A549 (cell line): ENCODE measurements at regions not wholly inside any gene's neighbourhood (a gene's known extent, or its start where the extent isn't known, plus 50 kb on each side); places are given as distances from the start of the nearest gene placed in this dataset.
A peak's percentile ranks its signal among the peaks of the same experiment; 100 is the strongest.

Source experiments
- ATAC-seq, 2 experiments: fragments of 200-7000 bp in 1 of 2; fragments of >200 bp in 1 of 2; cut with Nextera tagmentation in 1 of 2; cut with Tn5 transposase in 1 of 2; 3 replicates each; pipeline versions ENCODE4 v1.8.0 to v1.9.1; 2018 to 2020; ENCODE audit warnings: mild to moderate bottlenecking in 1 of 2, moderate library complexity in 1 of 2
- CTCF ChIA-PET: fragments of 300-600 bp; sonication (Branson Sonifier 250); formaldehyde crosslinking; extraction: SDS; loops from one replicate; lab custom pipeline; 2021; ENCODE audit warnings: antibody characterized with exemption, inconsistent platforms; lab: Yijun Ruan, JAX
- POLR2A ChIA-PET: fragments of 350-600 bp; formaldehyde crosslinking; extraction: SDS; loops from one replicate; lab custom pipeline; 2021; ENCODE audit warnings: antibody characterized with exemption, inconsistent platforms; lab: Yijun Ruan, JAX
- DNase-seq, 2 experiments: peaks; one replicate each; pipeline versions ENCODE4 v3.0.0 to v3.0.0-alpha.2; 2011 to 2016; ENCODE audit warnings: low read depth in 1 of 2, low spot score in 1 of 2
- FAIRE-seq: peaks from 2 replicates; lab custom pipeline; 2011; peaks lifted over from hg19 to GRCh38; lab: Jason Lieb, UNC
- H3K27ac ChIP-seq, 2 experiments: fragments of >200 bp; sonication (Bioruptor Twin); formaldehyde crosslinking; 3 replicates each; pipeline ENCODE4 v1.5.1; 2016 to 2017
- H3K4me1 ChIP-seq: fragments of >200 bp; sonication (Bioruptor Twin); formaldehyde crosslinking; 3 replicates; pipeline ENCODE4 v1.6.1; 2016
- H3K4me2 ChIP-seq: fragments of >200 bp; sonication (Bioruptor Twin); formaldehyde crosslinking; 3 replicates; pipeline ENCODE4 v1.6.1; 2016
- H3K4me3 ChIP-seq: fragments of >200 bp; sonication (Bioruptor Twin); formaldehyde crosslinking; 3 replicates; pipeline ENCODE4 v1.5.1; 2016
- H3K9me3 ChIP-seq: fragments of >200 bp; sonication (Bioruptor Twin); formaldehyde crosslinking; 3 replicates; pipeline ENCODE4 v1.6.1; 2016
- BHLHE40 ChIP-seq: IDR thresholded peaks from 2 replicates; pipeline ENCODE4 v1.6.1; 2012; ENCODE audit warnings: low read depth, low read length, inconsistent platforms
- ESRRA ChIP-seq: fragments of 150-350 bp; IDR thresholded peaks from 2 replicates; pipeline ENCODE4 v1.6.1; 2014; ENCODE audit warnings: mild to moderate bottlenecking, low read length, borderline replicate concordance
- FOSB ChIP-seq: fragments of 250-450 bp; sonication (Bioruptor Pico); IDR thresholded peaks from 2 replicates; pipeline ENCODE4 v1.5.0; 2020; ENCODE audit warnings: mild to moderate bottlenecking, moderate library complexity
- FOSL2 ChIP-seq, 2 experiments: fragments of 450-650 bp in 1 of 2; fragments of >200 bp in 1 of 2; sonication (Bioruptor Twin) in 1 of 2; formaldehyde crosslinking; IDR thresholded peaks; 2 replicates each; pipeline versions ENCODE4 v1.5.0 to v1.6.1; 2016 to 2020; ENCODE audit warnings: mild to moderate bottlenecking in 1 of 2, moderate library complexity in 1 of 2
- HDAC2 ChIP-seq: fragments of 200-600 bp; sonication (generic); IDR thresholded peaks from 2 replicates; pipeline ENCODE4 v1.6.1; 2016
- HOXA7 ChIP-seq: fragments of 250-450 bp; sonication (Bioruptor Pico); IDR thresholded peaks from 2 replicates; pipeline ENCODE4 v1.5.0; 2020; ENCODE audit warnings: mild to moderate bottlenecking, moderate library complexity
- HOXB13 ChIP-seq: fragments of 250-450 bp; sonication (Bioruptor Pico); IDR thresholded peaks from 2 replicates; pipeline ENCODE4 v1.5.0; 2020; ENCODE audit warnings: low read depth, mild to moderate bottlenecking, moderate library complexity
- KDM1A ChIP-seq: fragments of 200-600 bp; sonication (generic); IDR thresholded peaks from 2 replicates; pipeline ENCODE4 v1.6.1; 2016; ENCODE audit warnings: low read depth, mild to moderate bottlenecking
- KDM5A ChIP-seq: fragments of 200-600 bp; sonication (generic); IDR thresholded peaks from 2 replicates; pipeline ENCODE4 v1.6.1; 2016; ENCODE audit warnings: antibody characterized with exemption, mild to moderate bottlenecking
- NPAS2 ChIP-seq: fragments of 250-450 bp; sonication (Bioruptor Pico); IDR thresholded peaks from 2 replicates; pipeline ENCODE4 v1.8.0; 2022; ENCODE audit warnings: mild to moderate bottlenecking, moderate library complexity, borderline replicate concordance
- POLR2A ChIP-seq: IDR thresholded peaks from 2 replicates; pipeline ENCODE4 v1.6.1; 2012; ENCODE audit warnings: mild to moderate bottlenecking, low read length
- RAD21 ChIP-seq, 2 experiments: fragments of >200 bp in 1 of 2; sonication (Bioruptor Twin) in 1 of 2; formaldehyde crosslinking in 1 of 2; IDR thresholded peaks in 1 of 2; conservative IDR thresholded peaks in 1 of 2; 2 replicates in 1 of 2; 3 replicates in 1 of 2; pipeline ENCODE4 v1.6.1; 2012 to 2018; ENCODE audit warnings: inconsistent platforms in 1 of 2
- RARB ChIP-seq: fragments of 250-450 bp; sonication (Bioruptor Pico); IDR thresholded peaks from 2 replicates; pipeline ENCODE4 v1.8.0; 2021; ENCODE audit warnings: mild to moderate bottlenecking, moderate library complexity
- ZNF302 ChIP-seq: fragments of 250-450 bp; sonication (Bioruptor Pico); IDR thresholded peaks from 2 replicates; pipeline ENCODE4 v1.9.0; 2021; ENCODE audit warnings: inconsistent platforms, mild to moderate bottlenecking, moderate library complexity
- WGBS: methylation state at CpG from one replicate; pipeline ENCODE4 v1.1.6; 2017; ENCODE audit errors: missing lambda C conversion rate; 5-methylcytosine and 5-hydroxymethylcytosine counted together
- TF ChIP-seq, protein P1 (sequence below): fragments of >200 bp; sonication (Bioruptor Twin); formaldehyde crosslinking; IDR thresholded peaks from 3 replicates; pipeline ENCODE4 v1.5.1; 2016
- TF ChIP-seq, protein P2 (sequence below): IDR thresholded peaks from 2 replicates; pipeline ENCODE4 v1.6.1; 2012
- TF ChIP-seq, protein P3 (sequence below): fragments of >200 bp; sonication (Bioruptor Twin); formaldehyde crosslinking; IDR thresholded peaks from 3 replicates; pipeline ENCODE4 v1.6.1; 2016

DNA sequence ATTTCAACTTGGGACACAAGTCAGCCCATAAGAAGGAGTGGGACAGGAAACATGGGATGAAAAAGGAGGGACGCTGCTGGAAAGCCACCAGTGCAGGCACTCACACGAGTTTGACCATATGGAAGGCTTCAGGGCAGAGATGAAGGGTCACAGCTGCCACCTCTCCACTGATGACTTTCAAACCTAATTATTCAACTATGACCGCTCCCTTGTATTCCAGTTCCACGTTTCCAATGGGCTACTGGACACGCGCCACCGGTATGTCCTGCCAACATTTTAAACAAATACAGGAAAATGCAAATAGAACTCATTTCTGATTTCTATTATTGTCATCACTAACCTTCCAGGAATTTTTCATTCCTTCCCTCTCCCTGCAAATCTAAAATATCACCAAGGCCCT, 134.7 kb downstream of the SLC1A3 start:
- no peak for FAIRE-seq
- no peak for ATAC-seq
- no peak for DNase-seq
- POLR2A ChIA-PET: no interaction called here
- Histone ChIP-seq H3K4me1 (0 out of 3 replicates have a peak, but pooled peaks cover 4% of the 10 kb centered on the region), H3K4me2 (no peak overlapping the region), H3K9me3 (no peaks in the 10 kb centered on the region), H3K4me3 (no peak overlapping the region), H3K27ac (no peak overlapping the region)
- WGBS: 72% methylated on average over 7 of the region's 7 CpGs
- TF ChIP-seq, protein P1, sequence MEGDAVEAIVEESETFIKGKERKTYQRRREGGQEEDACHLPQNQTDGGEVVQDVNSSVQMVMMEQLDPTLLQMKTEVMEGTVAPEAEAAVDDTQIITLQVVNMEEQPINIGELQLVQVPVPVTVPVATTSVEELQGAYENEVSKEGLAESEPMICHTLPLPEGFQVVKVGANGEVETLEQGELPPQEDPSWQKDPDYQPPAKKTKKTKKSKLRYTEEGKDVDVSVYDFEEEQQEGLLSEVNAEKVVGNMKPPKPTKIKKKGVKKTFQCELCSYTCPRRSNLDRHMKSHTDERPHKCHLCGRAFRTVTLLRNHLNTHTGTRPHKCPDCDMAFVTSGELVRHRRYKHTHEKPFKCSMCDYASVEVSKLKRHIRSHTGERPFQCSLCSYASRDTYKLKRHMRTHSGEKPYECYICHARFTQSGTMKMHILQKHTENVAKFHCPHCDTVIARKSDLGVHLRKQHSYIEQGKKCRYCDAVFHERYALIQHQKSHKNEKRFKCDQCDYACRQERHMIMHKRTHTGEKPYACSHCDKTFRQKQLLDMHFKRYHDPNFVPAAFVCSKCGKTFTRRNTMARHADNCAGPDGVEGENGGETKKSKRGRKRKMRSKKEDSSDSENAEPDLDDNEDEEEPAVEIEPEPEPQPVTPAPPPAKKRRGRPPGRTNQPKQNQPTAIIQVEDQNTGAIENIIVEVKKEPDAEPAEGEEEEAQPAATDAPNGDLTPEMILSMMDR: no peak
- no peak for TF ChIP-seq FOSB
- no peak for TF ChIP-seq HOXA7 (CRISPR knock-in tag)
- no peak for TF ChIP-seq KDM5A
- no peak for TF ChIP-seq HOXB13
- TF ChIP-seq ZNF302 (CRISPR knock-in tag): no peak
- TF ChIP-seq, protein P2, sequence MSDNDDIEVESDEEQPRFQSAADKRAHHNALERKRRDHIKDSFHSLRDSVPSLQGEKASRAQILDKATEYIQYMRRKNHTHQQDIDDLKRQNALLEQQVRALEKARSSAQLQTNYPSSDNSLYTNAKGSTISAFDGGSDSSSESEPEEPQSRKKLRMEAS: no peak
- TF ChIP-seq FOSL2 (IDR thresholded peaks at IDR 0.05): no peak
- no peak for TF ChIP-seq FOSL2 (CRISPR knock-in tag; IDR thresholded peaks at IDR 0.05)
- no peak for TF ChIP-seq RARB (CRISPR knock-in tag)
- TF ChIP-seq HDAC2: no peak
- TF ChIP-seq KDM1A: no peak
- CTCF ChIA-PET: interaction anchor here (1.5 to 3.6 kb wide), 2 partner anchors 11 to 13 kb away, joined by 5 to 27 read pairs; no protein-coding TSS in a partner anchor

DNA sequence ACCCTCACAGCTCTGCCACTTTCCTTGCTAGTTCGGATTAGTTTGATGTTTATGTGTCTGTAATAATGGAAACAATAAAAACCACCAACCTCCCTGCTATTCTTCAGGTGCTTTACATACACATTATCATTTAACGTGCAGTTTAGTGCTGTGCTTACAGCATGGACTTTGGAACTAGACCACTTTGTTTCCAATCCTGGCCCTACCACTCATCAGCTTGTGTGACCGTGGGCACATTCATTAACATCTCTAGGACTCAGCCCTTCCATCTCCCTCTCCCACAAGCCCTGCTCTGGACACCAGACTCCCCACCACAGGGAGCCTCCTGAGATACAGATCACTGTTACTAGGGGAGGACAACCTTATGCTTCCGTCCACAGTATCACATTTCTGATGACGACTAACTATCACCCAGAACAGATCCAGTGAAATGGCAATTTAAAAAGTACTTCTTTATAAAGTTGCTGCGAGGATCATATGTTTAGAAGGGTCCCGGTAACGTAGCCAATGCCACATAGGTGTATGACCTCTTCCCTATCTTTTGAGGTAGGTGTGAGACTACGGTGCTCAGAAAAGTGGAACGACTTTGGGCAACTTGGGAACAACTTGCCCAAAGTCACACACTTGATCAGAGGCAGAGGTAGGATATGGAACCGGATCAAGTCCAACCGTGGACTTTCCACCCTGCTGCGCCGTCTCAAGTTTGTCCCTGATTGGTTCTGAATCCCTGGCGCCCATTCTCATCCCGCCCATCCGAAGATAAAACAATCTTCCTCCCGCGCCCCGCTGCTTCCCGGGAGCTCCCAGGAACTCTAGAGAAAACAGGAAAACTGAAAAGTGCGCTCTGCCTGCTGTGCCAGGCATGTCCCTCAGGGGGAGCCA, 132.4 kb upstream of the NIPBL start:
- Histone ChIP-seq H3K4me2 (peak overlapping the region; percentile 99), H3K4me1 (0 out of 3 replicates have a peak, but pooled peaks cover 4% of the 10 kb centered on the region), H3K4me3 (peak overlapping the region; percentile 65), H3K9me3 (no peaks in the 10 kb centered on the region), H3K27ac (peak overlapping the region in 1 of 2 experiments; percentile 50; a peak in 3 of 6 replicates)
- CTCF ChIA-PET: interaction anchor here (0.6 to 3.0 kb wide), 20 partner anchors 9 to 503 kb away, joined by 3 to 22 read pairs (median 4); no protein-coding TSS in a partner anchor
- no peak for FAIRE-seq
- WGBS: 22% methylated on average over 22 of the region's 22 CpGs
- peak in 1 of 2 experiments; percentile 95; a peak in 4 of 6 replicates for ATAC-seq
- POLR2A ChIA-PET: interaction anchor here (1.1 kb wide), 1 partner anchor 131 kb away, joined by 4 read pairs; no protein-coding TSS in a partner anchor
- TF ChIP-seq, protein P3, sequence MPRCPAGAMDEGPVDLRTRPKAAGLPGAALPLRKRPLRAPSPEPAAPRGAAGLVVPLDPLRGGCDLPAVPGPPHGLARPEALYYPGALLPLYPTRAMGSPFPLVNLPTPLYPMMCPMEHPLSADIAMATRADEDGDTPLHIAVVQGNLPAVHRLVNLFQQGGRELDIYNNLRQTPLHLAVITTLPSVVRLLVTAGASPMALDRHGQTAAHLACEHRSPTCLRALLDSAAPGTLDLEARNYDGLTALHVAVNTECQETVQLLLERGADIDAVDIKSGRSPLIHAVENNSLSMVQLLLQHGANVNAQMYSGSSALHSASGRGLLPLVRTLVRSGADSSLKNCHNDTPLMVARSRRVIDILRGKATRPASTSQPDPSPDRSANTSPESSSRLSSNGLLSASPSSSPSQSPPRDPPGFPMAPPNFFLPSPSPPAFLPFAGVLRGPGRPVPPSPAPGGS: no peak
- no peak for TF ChIP-seq ESRRA
- TF ChIP-seq BHLHE40: no peak
- TF ChIP-seq NPAS2 (CRISPR knock-in tag): no peak
- no peak for TF ChIP-seq POLR2A
- peak in 1 of 2 experiments; percentile 49; a peak in 3 of 5 replicates for TF ChIP-seq RAD21 (conservative IDR thresholded peaks at IDR 0.05 in 1 of 2, IDR thresholded peaks at IDR 0.05 in 1 of 2)
- DNase-seq: peak; percentile 78 to 86
